ENCODE measurements at regions not wholly inside any gene's neighbourhood (a gene's known extent, or its start where the extent isn't known, plus 50 kb on each side); places are given as distances from the start of the nearest gene placed in this dataset.

GRCh38 chr1:168433238-168433637, 110.6 kb downstream of the XCL2 start:
- TF ChIP-seq SRF (IDR thresholded peaks at IDR 0.05; ENCODE audit: low read depth in 2 of 2, low read length in 2 of 2): no peak
- no peak for TF ChIP-seq ZNF24 (IDR thresholded peaks at IDR 0.05)
- no peak for TF ChIP-seq POLR2A (IDR thresholded peaks at IDR 0.05; ENCODE audit: low read depth, low read length)
- TF ChIP-seq CTCF (IDR thresholded peaks at IDR 0.05 in 2 of 3, conservative IDR thresholded peaks at IDR 0.05 in 1 of 3; ENCODE audit: control insufficient read depth in 2 of 3, extremely low read depth in 1 of 3, insufficient read depth in 1 of 3, low read depth in 3 of 3, low read length in 3 of 3): no peak
- TF ChIP-seq MLLT1 (IDR thresholded peaks at IDR 0.05): no peak
- TF ChIP-seq CHD2 (IDR thresholded peaks at IDR 0.05; ENCODE audit: borderline replicate concordance, low read depth, low read length): no peak
- TF ChIP-seq ZSCAN29 (IDR thresholded peaks at IDR 0.05): no peak

Data from GM12878 (cell line).